HG03159 (cell line): ENCODE measurements at regions not wholly inside any gene's neighbourhood (a gene's known extent, or its start where the extent isn't known, plus 50 kb on each side); places are given as distances from the start of the nearest gene placed in this dataset.
"Not testable (repeated sequence)": the region's sequence is repeated elsewhere in the genome, so short reads cannot be mapped to it uniquely, and the experiment has no call there.

Source experiments
- ATAC-seq: cut with Tn5 transposase; IDR thresholded peaks from one replicate; pipeline ENCODE4 v1.9.1; 2021; ENCODE audit warnings: mild to moderate bottlenecking, moderate library complexity; ENCODE audit not compliant: unreplicated experiment

DNA sequence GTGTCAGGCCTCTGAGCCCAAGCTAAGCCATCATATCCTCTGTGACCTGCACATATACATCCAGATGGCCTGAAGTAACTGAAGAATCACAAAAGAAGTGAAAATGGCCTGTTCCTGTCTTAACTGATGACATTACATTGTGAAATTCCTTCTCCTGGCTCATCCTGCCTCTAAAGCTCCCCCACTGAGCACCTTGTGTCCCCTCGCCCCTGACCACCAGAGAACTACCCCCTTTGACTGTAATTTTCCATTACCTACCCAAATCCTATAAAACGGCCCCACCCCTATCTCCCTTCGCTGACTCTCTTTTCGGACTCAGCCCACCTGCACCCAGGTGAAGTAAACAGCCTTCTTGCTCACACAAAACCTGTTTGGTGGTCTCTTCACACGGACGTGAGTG lies 1466.6 kb upstream of the GOT2 start:
- not testable (repeated sequence) for ATAC-seq

DNA sequence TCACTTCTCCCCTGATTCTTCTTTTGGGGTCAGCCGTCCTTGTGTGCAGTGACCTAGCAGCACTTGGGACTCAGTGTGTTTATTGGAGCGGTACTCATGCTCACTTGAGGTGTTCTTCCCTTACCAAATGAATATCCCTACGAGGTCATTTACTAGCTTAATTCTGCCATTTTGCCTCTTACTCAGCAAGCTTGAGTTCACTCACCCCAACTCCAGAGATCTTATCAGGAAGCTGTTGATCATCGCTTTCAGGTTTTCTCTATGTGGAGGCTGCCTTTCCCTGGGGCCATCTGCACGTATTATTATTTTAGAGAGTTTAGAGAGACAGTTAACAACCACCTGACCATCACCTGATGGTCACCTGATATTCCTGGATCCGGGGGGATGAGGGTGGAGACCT lies 1466.0 kb upstream of the GOT2 start:
- no peak for ATAC-seq

- no peak for ATAC-seq
These were observed 1465.0 kb upstream of the GOT2 start for GRCh38 chr16:60199150-60199549.

- no peak for ATAC-seq
These were observed 1447.4 kb upstream of the GOT2 start for GRCh38 chr16:60181536-60181935.

DNA sequence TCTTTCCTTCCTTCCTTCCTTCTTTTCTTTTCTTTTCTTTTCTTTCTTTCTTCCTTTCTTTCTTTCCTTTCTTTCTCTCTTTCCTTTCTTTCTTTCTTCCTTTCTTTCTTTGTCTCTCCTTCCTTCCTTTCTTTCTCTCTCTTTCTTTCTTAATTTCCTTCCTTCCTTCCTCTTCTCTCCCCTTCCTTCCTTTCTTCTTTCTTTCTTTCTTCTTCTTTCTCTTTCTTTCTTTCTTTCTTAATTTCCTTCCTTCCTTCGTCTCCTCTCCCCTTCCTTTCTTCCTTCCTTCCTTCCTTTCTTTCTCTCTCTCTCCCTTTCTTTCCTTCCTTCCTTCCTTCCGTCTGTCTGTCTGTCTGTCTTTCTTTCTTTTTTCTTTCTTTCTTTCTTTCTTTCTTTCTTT lies 1446.5 kb upstream of the GOT2 start:
- no peak for ATAC-seq

- ATAC-seq, result no peak
These were observed 1436.1 kb upstream of the GOT2 start for GRCh38 chr16:60170196-60170595.

GRCh38 chr16:60166111-60166510 lies 1432.0 kb upstream of the GOT2 start:
- no peak for ATAC-seq

DNA sequence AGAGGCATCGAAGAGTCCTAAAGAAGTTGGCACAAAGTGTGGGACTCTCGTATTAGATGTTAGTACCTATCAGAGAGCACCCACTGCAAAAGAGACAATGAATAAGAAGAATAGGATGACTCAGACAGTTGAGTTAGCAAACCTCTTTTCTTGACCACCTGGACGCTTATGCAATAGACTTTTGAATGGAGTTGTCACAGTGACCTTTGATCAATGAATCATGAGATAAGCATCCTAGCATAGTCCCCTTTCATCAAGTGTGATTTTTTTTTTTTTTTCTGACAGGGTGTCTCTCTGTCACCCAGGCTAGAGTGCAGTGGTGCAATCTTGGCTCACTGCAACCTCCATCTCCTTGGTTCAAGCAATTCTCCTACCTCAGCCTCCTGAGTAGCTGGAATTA lies 1417.9 kb upstream of the GOT2 start:
- no peak for ATAC-seq

DNA sequence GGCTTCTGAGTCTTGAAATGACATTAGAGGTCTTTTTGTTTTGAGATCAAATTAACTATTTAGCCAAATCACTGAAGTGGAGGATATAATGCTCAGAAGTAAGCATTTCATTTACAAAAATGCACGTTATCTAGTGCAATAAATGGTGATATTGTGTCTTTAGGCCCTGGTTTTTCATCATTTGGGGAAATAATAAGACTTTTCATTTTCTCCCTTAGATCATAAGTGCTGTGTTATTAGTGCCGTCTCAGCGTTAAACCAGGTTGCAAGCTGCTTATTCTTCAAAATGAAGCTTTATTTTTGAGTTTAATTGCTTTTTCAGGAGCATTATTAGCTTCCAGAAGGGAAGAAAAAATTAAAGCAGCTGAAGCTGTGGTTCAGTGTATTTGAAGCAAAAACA lies 1416.8 kb upstream of the GOT2 start:
- no peak for ATAC-seq

- ATAC-seq, result no peak
These were observed 1409.2 kb upstream of the GOT2 start for GRCh38 chr16:60143348-60143705.

DNA sequence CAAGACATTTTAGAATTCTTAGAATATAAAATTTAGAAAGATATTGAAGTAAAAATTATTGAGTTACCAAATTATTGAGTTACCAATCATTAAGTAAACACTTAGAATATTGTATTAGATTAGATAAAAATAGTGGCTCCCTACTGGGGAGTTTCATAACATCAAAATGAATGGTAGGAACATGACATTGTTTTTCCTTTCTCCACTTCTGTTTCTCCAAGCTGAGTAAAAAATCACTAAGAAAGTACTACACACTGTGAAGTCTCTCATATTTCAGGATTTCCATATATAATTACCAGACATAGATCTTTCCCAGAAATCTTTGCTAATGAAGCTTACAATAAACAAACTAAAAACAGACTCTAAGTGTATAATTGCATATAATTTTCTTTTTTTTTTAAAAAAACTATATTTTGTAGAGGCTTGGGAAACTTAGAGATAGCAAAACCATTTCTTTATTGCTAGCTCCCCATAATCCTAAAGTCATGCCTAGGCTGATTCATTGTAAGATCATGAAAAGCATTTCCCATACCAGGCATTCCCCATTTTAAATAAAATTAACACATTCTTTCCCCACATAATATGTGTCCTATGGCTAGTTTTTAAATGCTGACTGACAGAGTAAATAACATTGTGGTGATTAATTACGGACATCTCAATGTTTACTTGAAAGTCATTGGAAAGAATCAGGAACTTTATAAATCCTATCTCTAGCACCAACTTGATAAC lies 1408.7 kb upstream of the GOT2 start:
- no peak for ATAC-seq

DNA sequence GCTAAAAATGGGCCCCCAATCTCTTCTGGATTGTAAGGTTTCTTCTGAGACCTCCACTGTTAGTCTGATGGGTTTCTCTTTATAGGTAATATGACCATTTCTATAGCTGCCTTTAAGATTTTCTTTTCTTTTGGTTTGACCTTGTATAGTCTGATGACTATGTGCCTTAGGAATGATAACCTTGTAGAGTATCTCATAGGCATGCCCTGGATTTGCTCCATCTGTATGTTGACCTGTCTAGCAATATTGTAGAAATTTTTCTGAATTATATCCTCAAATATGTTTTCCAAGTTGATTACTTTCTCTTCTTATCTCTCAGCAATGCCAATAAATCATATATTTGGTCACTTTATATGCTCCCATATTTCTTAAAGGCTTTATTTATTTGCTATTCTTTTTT lies 1403.8 kb upstream of the GOT2 start:
- ATAC-seq, result no peak

DNA sequence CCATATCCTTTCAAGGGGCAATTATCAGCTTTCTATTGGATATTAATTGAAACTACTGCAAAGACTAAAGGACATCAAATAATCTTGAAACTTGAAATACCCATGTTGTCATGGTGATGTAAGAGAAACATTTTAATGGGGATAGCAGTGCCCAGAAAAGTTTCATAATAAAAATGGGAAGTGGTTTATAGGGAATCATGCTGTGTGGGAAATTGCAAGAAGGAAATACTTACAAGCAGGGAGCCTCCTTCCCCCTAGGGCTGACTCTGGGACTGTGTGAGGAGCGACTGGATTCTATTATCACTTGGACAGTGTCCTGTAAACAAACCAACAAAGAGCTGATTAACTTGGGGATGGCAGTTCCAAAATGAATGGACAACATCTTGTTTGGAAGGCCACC lies 1393.1 kb upstream of the GOT2 start:
- ATAC-seq, result no peak

GRCh38 chr16:60126115-60126514 lies 1392.0 kb upstream of the GOT2 start:
- not testable (repeated sequence) for ATAC-seq

DNA sequence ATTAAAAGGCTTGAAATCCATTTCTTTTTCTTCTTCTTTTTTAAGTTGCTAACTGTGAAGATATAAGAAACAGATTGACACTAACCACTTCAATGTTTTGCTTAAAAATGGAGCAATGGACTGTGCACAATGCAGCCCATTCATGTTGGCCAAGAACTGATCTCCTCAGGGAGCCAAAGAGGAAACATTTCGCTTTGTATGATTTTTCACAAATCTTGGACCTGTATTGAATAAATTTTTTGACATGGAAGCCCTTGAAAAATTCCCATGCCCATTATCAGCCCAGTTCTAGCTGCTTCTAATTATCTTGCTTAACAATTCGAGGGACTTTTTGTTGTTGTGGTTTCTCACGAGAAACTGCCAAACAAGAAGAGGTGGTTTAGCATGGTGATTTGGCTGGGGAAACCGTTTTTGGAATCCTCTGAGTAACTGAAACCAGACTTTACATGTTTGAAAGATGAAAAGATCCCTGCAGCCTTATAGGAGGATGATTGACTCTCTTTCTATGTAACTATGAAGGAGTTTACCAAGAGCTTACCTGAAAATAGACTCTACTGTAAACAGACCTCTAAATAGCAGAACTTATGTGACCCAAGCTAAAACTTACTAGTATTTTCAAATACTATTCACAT lies 1389.4 kb upstream of the GOT2 start:
- ATAC-seq, result no peak

DNA sequence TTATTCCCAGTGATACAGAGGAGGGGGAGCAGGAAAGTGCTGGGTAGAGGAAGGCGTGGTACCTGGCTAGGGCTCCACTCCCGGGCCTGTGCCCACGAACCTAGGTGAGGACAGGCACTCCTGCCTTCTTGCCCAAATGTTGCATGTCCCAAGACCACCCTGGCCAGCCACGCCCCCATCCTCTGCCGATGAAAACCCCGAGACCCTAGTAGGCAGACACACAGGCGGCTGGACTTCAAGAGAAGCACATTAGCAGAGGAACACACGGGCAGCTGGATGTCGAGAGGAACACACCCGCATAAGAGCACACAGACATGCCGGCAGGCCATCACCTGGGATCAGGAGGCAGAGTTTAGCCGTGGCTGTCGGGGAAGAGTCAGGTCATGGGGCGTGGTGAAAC lies 1386.5 kb upstream of the GOT2 start:
- ATAC-seq, result no peak

DNA sequence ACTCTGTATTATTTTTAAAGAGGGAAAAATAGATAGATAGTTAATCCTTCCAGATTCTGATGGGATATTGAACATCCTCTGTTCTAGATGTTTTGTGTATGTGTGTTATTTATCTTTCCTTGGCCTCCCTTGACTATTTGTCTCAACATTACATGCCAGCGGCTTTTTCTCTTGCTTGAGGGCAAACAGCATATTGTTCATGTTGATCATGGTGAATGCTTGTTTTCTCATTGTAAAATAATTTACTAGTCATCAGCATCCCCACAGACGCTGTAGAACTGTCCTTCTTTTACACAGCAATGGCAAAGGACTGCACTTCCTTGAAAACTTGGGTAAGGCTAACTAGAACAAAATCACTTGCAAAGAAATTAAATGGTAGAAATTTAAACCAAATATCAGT lies 1376.4 kb upstream of the GOT2 start:
- ATAC-seq, result no peak

DNA sequence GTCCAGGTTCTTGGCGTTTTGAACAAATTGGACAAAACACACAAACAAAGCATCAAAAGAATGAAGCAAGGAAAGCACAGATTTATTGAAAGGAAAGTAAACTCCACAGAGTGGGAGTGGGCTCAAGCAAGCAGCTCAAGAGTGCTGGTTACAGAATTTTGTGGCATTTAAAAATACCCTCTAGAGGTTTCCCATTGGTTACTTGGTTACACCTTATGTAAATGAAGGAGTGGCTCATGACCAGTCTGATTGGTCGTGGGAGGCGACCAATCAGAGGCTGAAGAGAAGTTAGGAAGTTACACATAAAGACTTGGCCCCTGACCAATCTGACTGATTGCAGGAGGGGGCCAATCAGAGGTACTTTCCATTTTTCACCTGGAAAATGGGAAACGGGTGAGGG lies 1373.8 kb upstream of the GOT2 start:
- ATAC-seq, result no peak

GRCh38 chr16:60107437-60107836 lies 1373.3 kb upstream of the GOT2 start:
- no peak for ATAC-seq

- ATAC-seq, result no peak
These were observed 1366.3 kb upstream of the GOT2 start for GRCh38 chr16:60100371-60100770.

DNA sequence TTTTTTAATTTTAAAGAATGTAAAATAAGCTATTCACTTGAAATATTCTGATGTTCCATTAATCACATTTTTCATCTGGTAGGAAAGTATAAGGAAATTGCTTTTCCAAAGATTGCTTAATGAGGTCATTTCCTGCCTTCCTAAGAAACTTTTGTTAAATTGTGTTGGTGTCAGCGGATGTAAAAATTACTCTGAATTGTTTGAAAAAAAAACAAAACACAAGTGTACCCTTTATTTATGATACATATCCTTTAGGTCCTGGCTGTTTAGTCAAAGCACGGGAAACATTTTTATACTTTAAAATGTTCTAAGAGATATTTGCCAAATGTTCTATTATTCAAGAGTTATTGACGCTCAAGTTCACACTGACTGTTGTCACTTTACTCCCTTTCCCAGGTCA lies 1357.4 kb upstream of the GOT2 start:
- ATAC-seq, result no peak

DNA sequence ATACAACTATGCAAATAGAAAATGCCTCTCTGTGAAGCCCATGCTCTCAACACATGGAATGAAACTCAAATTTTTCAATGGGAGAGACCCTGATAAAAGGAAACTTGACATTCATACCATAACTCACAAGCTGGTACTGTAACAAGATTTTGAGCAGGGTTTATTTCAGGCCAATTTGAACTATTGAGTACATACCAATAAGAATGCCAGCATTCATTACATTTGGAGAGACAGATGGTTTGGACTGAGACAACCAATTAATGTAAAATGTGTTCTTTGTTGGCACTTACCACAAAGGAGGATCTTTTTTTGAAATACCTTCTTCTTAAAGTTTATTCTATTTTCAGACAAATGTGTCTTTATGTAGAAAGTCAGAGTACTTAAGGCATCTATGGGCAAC lies 1357.0 kb upstream of the GOT2 start:
- no peak for ATAC-seq

GRCh38 chr16:60087530-60087929 lies 1353.4 kb upstream of the GOT2 start:
- no peak for ATAC-seq
